Breast epithelium (tissue), 4 donors: ENCODE measurements at regions not wholly inside any gene's neighbourhood (a gene's known extent, or its start where the extent isn't known, plus 50 kb on each side); places are given as distances from the start of the nearest gene placed in this dataset.

Experiments
- DNase-seq, 2 donors: peaks; one replicate each; pipeline ENCODE4 v3.0.0-alpha.2; 2019; ENCODE audit warnings: low spot score in 2 of 2
- H3K27ac ChIP-seq, 2 donors: fragments of 200-600 bp; sonication (generic) in 1 of 2; one replicate each; pipeline ENCODE4 v1.5.1; 2016 to 2019; ENCODE audit warnings: mild to moderate bottlenecking in 1 of 2
- H3K27me3 ChIP-seq, 2 donors: fragments of 200-600 bp; sonication (generic) in 1 of 2; one replicate each; pipeline versions ENCODE4 v1.5.1 to v1.6.0; 2017 to 2019; ENCODE audit warnings: control low read depth in 1 of 2, mild to moderate bottlenecking in 1 of 2
- H3K36me3 ChIP-seq: fragments of 200-600 bp; one replicate; pipeline ENCODE4 v1.5.1; 2019
- H3K4me1 ChIP-seq, 2 donors: fragments of 200-600 bp; sonication (generic); one replicate each; pipeline ENCODE4 v1.5.1; 2016 to 2019; ENCODE audit warnings: control low read depth in 1 of 2
- H3K4me3 ChIP-seq, 3 donors: fragments of 200-600 bp; sonication (generic); 1 replicate in 2 of 3; 2 replicates in 1 of 3; pipeline ENCODE4 v1.5.1; 2016 to 2019; ENCODE audit warnings: mild to moderate bottlenecking in 3 of 3, moderate library complexity in 2 of 3
- H3K9me3 ChIP-seq, 2 donors: fragments of 200-600 bp; sonication (generic) in 1 of 2; one replicate each; pipeline ENCODE4 v1.5.1; 2016 to 2019; ENCODE audit warnings: control low read depth in 1 of 2
- POLR2A ChIP-seq: fragments of 450-650 bp; IDR thresholded peaks from one replicate; pipeline ENCODE4 v1.6.1; 2016; ENCODE audit warnings: antibody characterized with exemption, mild to moderate bottlenecking, moderate library complexity
- POLR2AphosphoS5 ChIP-seq, 3 donors: sonication (generic); formaldehyde crosslinking; IDR thresholded peaks; one replicate each; pipeline ENCODE4 v1.6.1; 2017; ENCODE audit warnings: antibody characterized with exemption in 3 of 3
- intact Hi-C: fragments of 100-400 bp; cut with DNase I; formaldehyde crosslinking; loops from one replicate; pipeline ENCODE4 v1.15.1; 2023; ENCODE audit warnings: low total_unique reads
- TF ChIP-seq, protein P1 (sequence below), 3 donors: fragments of 450-650 bp; IDR thresholded peaks; one replicate each; pipeline ENCODE4 v1.5.1; 2016 to 2017; ENCODE audit warnings: antibody characterized with exemption in 3 of 3, mild to moderate bottlenecking in 3 of 3, moderate library complexity in 3 of 3

- intact Hi-C loops: no loop called here
- Histone ChIP-seq H3K9me3 (no peaks in the 10 kb centered on the region), H3K27ac (no peak overlapping the region), H3K4me3 (no peak overlapping the region), H3K27me3 (no peaks in the 10 kb centered on the region), H3K36me3 (no peaks in the 10 kb centered on the region), H3K4me1 (no peaks in the 10 kb centered on the region)
- TF ChIP-seq POLR2A (no peak), POLR2AphosphoS5 (IDR thresholded peaks at IDR 0.05) (no peak)
- TF ChIP-seq, protein P1, sequence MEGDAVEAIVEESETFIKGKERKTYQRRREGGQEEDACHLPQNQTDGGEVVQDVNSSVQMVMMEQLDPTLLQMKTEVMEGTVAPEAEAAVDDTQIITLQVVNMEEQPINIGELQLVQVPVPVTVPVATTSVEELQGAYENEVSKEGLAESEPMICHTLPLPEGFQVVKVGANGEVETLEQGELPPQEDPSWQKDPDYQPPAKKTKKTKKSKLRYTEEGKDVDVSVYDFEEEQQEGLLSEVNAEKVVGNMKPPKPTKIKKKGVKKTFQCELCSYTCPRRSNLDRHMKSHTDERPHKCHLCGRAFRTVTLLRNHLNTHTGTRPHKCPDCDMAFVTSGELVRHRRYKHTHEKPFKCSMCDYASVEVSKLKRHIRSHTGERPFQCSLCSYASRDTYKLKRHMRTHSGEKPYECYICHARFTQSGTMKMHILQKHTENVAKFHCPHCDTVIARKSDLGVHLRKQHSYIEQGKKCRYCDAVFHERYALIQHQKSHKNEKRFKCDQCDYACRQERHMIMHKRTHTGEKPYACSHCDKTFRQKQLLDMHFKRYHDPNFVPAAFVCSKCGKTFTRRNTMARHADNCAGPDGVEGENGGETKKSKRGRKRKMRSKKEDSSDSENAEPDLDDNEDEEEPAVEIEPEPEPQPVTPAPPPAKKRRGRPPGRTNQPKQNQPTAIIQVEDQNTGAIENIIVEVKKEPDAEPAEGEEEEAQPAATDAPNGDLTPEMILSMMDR (IDR thresholded peaks at IDR 0.05): no peak
- DNase-seq: no peak
These were observed 770.7 kb upstream of the ID2 start for GRCh38 chr2:7911196-7911595.

GRCh38 chr2:7913974-7914373 is 767.9 kb upstream of the ID2 start:
- DNase-seq: no peak
- Histone ChIP-seq H3K27ac (no peak overlapping the region), H3K9me3 (no peaks in the 10 kb centered on the region), H3K27me3 (no peaks in the 10 kb centered on the region), H3K36me3 (no peaks in the 10 kb centered on the region), H3K4me1 (no peaks in the 10 kb centered on the region), H3K4me3 (no peak overlapping the region)
- TF ChIP-seq POLR2AphosphoS5 (IDR thresholded peaks at IDR 0.05): no peak
- intact Hi-C loops: no loop called here

GRCh38 chr2:7915302-7916091 is 766.4 kb upstream of the ID2 start:
- no peaks in the 10 kb centered on the region for H3K9me3 ChIP-seq
- DNase-seq: no peak
- H3K27ac ChIP-seq: peak overlapping the region in 1 of 2 donors; percentile 73
- intact Hi-C loops: loop anchor here (5.0 kb wide), 1 partner anchor 688 kb away; no protein-coding TSS in a partner anchor
- TF ChIP-seq POLR2AphosphoS5 (IDR thresholded peaks at IDR 0.05): no peak
- TF ChIP-seq POLR2A: no peak
- peak overlapping the region; percentile 26 to 53 (median 27) for H3K4me3 ChIP-seq
- H3K36me3 ChIP-seq: no peaks in the 10 kb centered on the region
- H3K27me3 ChIP-seq: no peaks in the 10 kb centered on the region
- H3K4me1 ChIP-seq: no peaks in the 10 kb centered on the region

DNA sequence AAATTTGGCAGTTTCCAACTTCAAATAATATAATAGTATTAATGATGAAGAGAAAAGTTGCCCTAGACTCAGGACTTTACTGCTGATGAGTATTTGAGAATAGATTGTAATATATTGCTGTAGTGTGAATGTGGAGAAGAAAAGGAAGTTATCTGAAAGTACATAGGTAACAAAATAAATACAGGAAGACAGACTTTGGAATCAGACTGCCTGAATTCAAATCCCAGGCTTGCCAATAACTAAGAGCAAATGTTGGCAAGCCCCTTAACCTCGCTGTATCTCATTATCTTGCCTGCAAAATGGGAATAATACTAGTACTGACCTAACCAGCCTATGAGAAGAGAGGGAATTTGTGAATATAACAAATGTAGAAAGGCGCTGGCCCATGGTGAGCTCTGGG is 765.2 kb upstream of the ID2 start:
- Histone ChIP-seq H3K9me3 (no peaks in the 10 kb centered on the region), H3K36me3 (no peaks in the 10 kb centered on the region), H3K4me3 (no peak overlapping the region), H3K27ac (no peak overlapping the region), H3K4me1 (no peaks in the 10 kb centered on the region), H3K27me3 (no peaks in the 10 kb centered on the region)
- intact Hi-C loops: loop anchor here (5.0 kb wide), 1 partner anchor 689 kb away; no protein-coding TSS in a partner anchor
- no peak for DNase-seq
- TF ChIP-seq POLR2AphosphoS5 (IDR thresholded peaks at IDR 0.05): no peak
- no peak for TF ChIP-seq POLR2A

DNA sequence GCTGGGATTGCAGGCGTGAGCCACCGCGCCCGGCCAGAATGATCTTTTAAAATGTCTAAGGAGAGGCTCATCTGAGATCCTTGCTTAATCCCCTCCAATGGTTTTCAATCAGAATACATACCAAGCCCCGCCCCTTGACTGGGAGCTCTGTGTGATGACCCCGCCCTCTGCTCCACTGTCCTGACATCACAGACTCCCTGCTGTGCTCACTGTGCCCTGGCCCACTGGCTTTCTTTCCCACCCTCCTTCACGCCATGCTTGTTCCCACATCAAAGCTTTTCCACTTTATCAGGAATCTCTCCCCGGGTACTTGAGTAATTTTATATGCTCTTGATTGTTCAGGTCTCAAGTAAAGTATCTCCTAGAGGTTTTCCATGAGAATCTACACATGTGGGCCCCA is 762.3 kb upstream of the ID2 start:
- intact Hi-C loops: loop anchor here (5.0 kb wide), 1 partner anchor 692 kb away; no protein-coding TSS in a partner anchor

GRCh38 chr2:7924023-7924762 is 757.7 kb upstream of the ID2 start:
- TF ChIP-seq, protein P1 (IDR thresholded peaks at IDR 0.05): no peak
- TF ChIP-seq POLR2A (no peak), POLR2AphosphoS5 (IDR thresholded peaks at IDR 0.05) (no peak)
- no peaks in the 10 kb centered on the region for H3K27me3 ChIP-seq
- no peaks in the 10 kb centered on the region for H3K4me1 ChIP-seq
- no peak overlapping the region for H3K27ac ChIP-seq
- intact Hi-C loops: no loop called here
- peaks cover 0 to 4% of the 10 kb centered on the region in 2 donors for H3K9me3 ChIP-seq
- DNase-seq: no peak
- no peak overlapping the region for H3K4me3 ChIP-seq
- no peaks in the 10 kb centered on the region for H3K36me3 ChIP-seq

More for the DNA sequence above, 762.3 kb upstream of the ID2 start:
- Histone ChIP-seq H3K4me1 (no peaks in the 10 kb centered on the region), H3K9me3 (peaks cover 0 to 4% of the 10 kb centered on the region in 2 donors), H3K4me3 (no peak overlapping the region), H3K27me3 (no peaks in the 10 kb centered on the region), H3K36me3 (no peaks in the 10 kb centered on the region), H3K27ac (no peak overlapping the region)
- TF ChIP-seq, protein P1 (IDR thresholded peaks at IDR 0.05): no peak
- TF ChIP-seq POLR2AphosphoS5 (IDR thresholded peaks at IDR 0.05): no peak
- TF ChIP-seq POLR2A: no peak
- DNase-seq: no peak
